Panc1 (cell line): ENCODE measurements at regions not wholly inside any gene's neighbourhood (a gene's known extent, or its start where the extent isn't known, plus 50 kb on each side); places are given as distances from the start of the nearest gene placed in this dataset.

Source experiments
- SIN3A ChIP-seq: IDR thresholded peaks from 2 replicates; pipeline ENCODE4 v1.6.1; 2012; ENCODE audit warnings: low read depth, mild to moderate bottlenecking, low read length, moderate library complexity, borderline replicate concordance; ENCODE audit not compliant: insufficient read depth
- TF ChIP-seq, protein P1 (sequence below): fragments of 450-650 bp; IDR thresholded peaks from 2 replicates; pipeline ENCODE4 v1.5.1; 2017; ENCODE audit warnings: mild to moderate bottlenecking

- TF ChIP-seq, protein P1, sequence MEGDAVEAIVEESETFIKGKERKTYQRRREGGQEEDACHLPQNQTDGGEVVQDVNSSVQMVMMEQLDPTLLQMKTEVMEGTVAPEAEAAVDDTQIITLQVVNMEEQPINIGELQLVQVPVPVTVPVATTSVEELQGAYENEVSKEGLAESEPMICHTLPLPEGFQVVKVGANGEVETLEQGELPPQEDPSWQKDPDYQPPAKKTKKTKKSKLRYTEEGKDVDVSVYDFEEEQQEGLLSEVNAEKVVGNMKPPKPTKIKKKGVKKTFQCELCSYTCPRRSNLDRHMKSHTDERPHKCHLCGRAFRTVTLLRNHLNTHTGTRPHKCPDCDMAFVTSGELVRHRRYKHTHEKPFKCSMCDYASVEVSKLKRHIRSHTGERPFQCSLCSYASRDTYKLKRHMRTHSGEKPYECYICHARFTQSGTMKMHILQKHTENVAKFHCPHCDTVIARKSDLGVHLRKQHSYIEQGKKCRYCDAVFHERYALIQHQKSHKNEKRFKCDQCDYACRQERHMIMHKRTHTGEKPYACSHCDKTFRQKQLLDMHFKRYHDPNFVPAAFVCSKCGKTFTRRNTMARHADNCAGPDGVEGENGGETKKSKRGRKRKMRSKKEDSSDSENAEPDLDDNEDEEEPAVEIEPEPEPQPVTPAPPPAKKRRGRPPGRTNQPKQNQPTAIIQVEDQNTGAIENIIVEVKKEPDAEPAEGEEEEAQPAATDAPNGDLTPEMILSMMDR: no peak
- no peak for TF ChIP-seq SIN3A
These were observed 105.3 kb downstream of the TRIM36 start for GRCh38 chr5:115064380-115064779.
